Motor neuron (in vitro differentiated cells): ENCODE measurements at regions not wholly inside any gene's neighbourhood (a gene's known extent, or its start where the extent isn't known, plus 50 kb on each side); places are given as distances from the start of the nearest gene placed in this dataset.

Source experiments
- ATAC-seq, 8 experiments: fragments of 200-7000 bp; cut with Tn5 transposase; replicated peaks in 6 of 8; 2 replicates each; pipeline ENCODE4 v1.8.0; 2021; ENCODE audit warnings: mild to moderate bottlenecking in 8 of 8, moderate library complexity in 8 of 8
- H3K27ac ChIP-seq, 2 donors: fragments of 250-450 bp; sonication (Bioruptor Pico); 2 replicates each; pipeline ENCODE4 v1.9.0; 2021; ENCODE audit warnings: antibody characterized with exemption in 2 of 2, mild to moderate bottlenecking in 2 of 2, moderate library complexity in 1 of 2
- H3K4me1 ChIP-seq, 2 donors: fragments of 250-450 bp; sonication (Bioruptor Pico); replicated peaks in 1 of 2; 2 replicates each; pipeline ENCODE4 v1.6.1; 2021; ENCODE audit warnings: antibody characterized with exemption in 2 of 2, mild to moderate bottlenecking in 2 of 2, moderate library complexity in 1 of 2
- H3K4me3 ChIP-seq, 5 donors: fragments of 250-450 bp; sonication (Bioruptor Pico); 2 replicates each; pipeline ENCODE4 v1.9.0; 2021; ENCODE audit warnings: antibody characterized with exemption in 5 of 5, mild to moderate bottlenecking in 5 of 5, moderate library complexity in 4 of 5
- WGBS, 10 experiments: fragments of 450-650 bp; shearing (Covaris generic); methylation state at CpG; one replicate each; pipeline ENCODE4 v1.0.0; 2022; 5-methylcytosine and 5-hydroxymethylcytosine counted together
- in situ Hi-C, 9 experiments: fragments of 400-800 bp; cut with MboI; loops; one replicate each; pipeline ENCODE4 v1.15.0; 2021; ENCODE audit warnings: low sequenced_read_pairs in 9 of 9, low pct_unique_long_range_greater_than_20kb in 2 of 9; ENCODE audit not compliant: unreplicated experiment in 9 of 9

- Histone ChIP-seq H3K27ac (no peak overlapping the region), H3K4me1 (peaks cover 8 to 12% of the 10 kb centered on the region in 2 donors), H3K4me3 (peak overlapping the region in 2 of 5 donors; percentile 85 to 92)
- no peak for ATAC-seq
- in situ Hi-C loops: no loop called here
- 67 to 100% (median 86%) methylated on average over 1 to 4 of the region's 6 CpGs; no CpG with 5 or more reads in 4 of the 10 experiments for WGBS, 10 experiments
These were observed 99.0 kb upstream of the SOD1 start for GRCh38 chr21:31560479-31560878.

- in situ Hi-C loops: no loop called here
- Histone ChIP-seq H3K4me1 (peaks cover 17 to 18% of the 10 kb centered on the region in 2 donors), H3K4me3 (peak overlapping the region; percentile 73 to 92 (median 85)), H3K27ac (peak overlapping the region; percentile 55 to 78)
- ATAC-seq: peak; percentile 79 to 89 (median 84)
- WGBS, 10 experiments: 0 to 7% (median 2%) methylated on average over 2 to 16 of the region's 54 CpGs; no CpG with 5 or more reads in 5 of the 10 experiments
These were observed 99.9 kb upstream of the SOD1 start for GRCh38 chr21:31559368-31560119.

- Histone ChIP-seq H3K4me1 (peaks cover 23 to 24% of the 10 kb centered on the region in 2 donors), H3K27ac (peak overlapping the region; percentile 75 to 78), H3K4me3 (peak overlapping the region; percentile 73 to 92 (median 85))
- in situ Hi-C loops: no loop called here
- whole genome bisulfite sequencing, 10 experiments: 1% methylated on average over 17 of the region's 59 CpGs; no CpG with 5 or more reads in 9 of the 10 experiments
- peak; percentile 85 to 95 (median 88) for ATAC-seq
These were observed 100.5 kb upstream of the SOD1 start for GRCh38 chr21:31558962-31559367.

- ATAC-seq: peak; percentile 13 to 65 (median 58)
These were observed 101.1 kb upstream of the SOD1 start for GRCh38 chr21:31558189-31558961.

GRCh38 chr21:31557421-31558188 is 101.9 kb upstream of the SOD1 start:
- in situ Hi-C loops: no loop called here
- Histone ChIP-seq H3K4me3 (peak overlapping the region; percentile 73 to 92 (median 85)), H3K4me1 (peaks cover 31 to 37% of the 10 kb centered on the region in 2 donors), H3K27ac (peak overlapping the region; percentile 72 to 75)
- ATAC-seq: peak in 5 of 8 experiments; percentile 0 to 15 (median 1)
- 0 to 19% (median 2%) methylated on average over 2 to 9 of the region's 76 CpGs; no CpG with 5 or more reads in 3 of the 10 experiments for WGBS, 10 experiments

More at GRCh38 chr21:31558189-31558961, 101.1 kb upstream of the SOD1 start:
- in situ Hi-C loops: no loop called here
- Histone ChIP-seq H3K4me1 (peaks cover 29 to 30% of the 10 kb centered on the region in 2 donors), H3K27ac (peak overlapping the region; percentile 72 to 75), H3K4me3 (peak overlapping the region; percentile 73 to 92 (median 85))
- 0 to 25% (median 0%) methylated on average over 1 to 14 of the region's 91 CpGs; no CpG with 5 or more reads in 5 of the 10 experiments for WGBS, 10 experiments

- in situ Hi-C loops: no loop called here
- 18 to 83% (median 58%) methylated on average over 3 of the region's 3 CpGs; no CpG with 5 or more reads in 3 of the 10 experiments for WGBS, 10 experiments
- Histone ChIP-seq H3K4me3 (peak overlapping the region; percentile 73 to 92 (median 85)), H3K4me1 (peaks cover 31 to 37% of the 10 kb centered on the region in 2 donors), H3K27ac (no peak overlapping the region)
- no peak for ATAC-seq
These were observed 102.8 kb upstream of the SOD1 start for GRCh38 chr21:31556662-31557061.

GRCh38 chr21:31555741-31556191 is 103.7 kb upstream of the SOD1 start:
- ATAC-seq: no peak
- Histone ChIP-seq H3K4me1 (peaks cover 31 to 37% of the 10 kb centered on the region in 2 donors), H3K4me3 (peak overlapping the region in 3 of 5 donors; percentile 1 to 3 (median 2)), H3K27ac (peak overlapping the region in 1 of 2 donors; percentile 11)
- 1 to 85% (median 39%) methylated on average over 3 to 8 of the region's 9 CpGs; no CpG with 5 or more reads in 3 of the 10 experiments for WGBS, 10 experiments
- in situ Hi-C loops: no loop called here

- Histone ChIP-seq H3K4me1 (peaks cover 31 to 37% of the 10 kb centered on the region in 2 donors), H3K27ac (no peak overlapping the region), H3K4me3 (peak overlapping the region in 2 of 5 donors; percentile 3 to 15)
- WGBS, 10 experiments: 7 to 60% (median 24%) methylated on average over 1 to 7 of the region's 7 CpGs; no CpG with 5 or more reads in 1 of the 10 experiments
- in situ Hi-C loops: no loop called here
- ATAC-seq: no peak
These were observed 104.9 kb upstream of the SOD1 start for GRCh38 chr21:31554511-31555022.

- H3K27ac ChIP-seq: no peak overlapping the region
- in situ Hi-C loops: no loop called here
- 25 to 100% (median 50%) methylated on average over 1 to 2 of the region's 4 CpGs; no CpG with 5 or more reads in 5 of the 10 experiments for WGBS, 10 experiments
- no peak for ATAC-seq
- peaks cover 31 to 37% of the 10 kb centered on the region in 2 donors for H3K4me1 ChIP-seq
- H3K4me3 ChIP-seq: no peak overlapping the region
These were observed 105.6 kb upstream of the SOD1 start for GRCh38 chr21:31553926-31554325.

GRCh38 chr21:31553461-31553860 is 106.0 kb upstream of the SOD1 start:
- H3K4me3 ChIP-seq: no peak overlapping the region
- in situ Hi-C loops: no loop called here
- no peak for ATAC-seq
- H3K27ac ChIP-seq: no peak overlapping the region
- WGBS, 10 experiments: 40 to 86% (median 82%) methylated on average over 1 to 4 of the region's 5 CpGs; no CpG with 5 or more reads in 5 of the 10 experiments
- H3K4me1 ChIP-seq: peaks cover 31 to 37% of the 10 kb centered on the region in 2 donors

- 0 to 96% (median 80%) methylated on average over 1 to 3 of the region's 3 CpGs; no CpG with 5 or more reads in 3 of the 10 experiments for WGBS, 10 experiments
- Histone ChIP-seq H3K4me3 (no peak overlapping the region), H3K27ac (no peak overlapping the region), H3K4me1 (peaks cover 31 to 37% of the 10 kb centered on the region in 2 donors)
- ATAC-seq: no peak
- in situ Hi-C loops: no loop called here
These were observed 106.7 kb upstream of the SOD1 start for GRCh38 chr21:31552826-31553225.

- no peak overlapping the region for H3K4me3 ChIP-seq
- no peak overlapping the region for H3K27ac ChIP-seq
- peaks cover 24 to 37% of the 10 kb centered on the region in 2 donors for H3K4me1 ChIP-seq
- in situ Hi-C loops: no loop called here
- 58 to 100% (median 92%) methylated on average over 1 to 7 of the region's 7 CpGs for WGBS, 10 experiments
- no peak for ATAC-seq
These were observed 109.4 kb upstream of the SOD1 start for GRCh38 chr21:31550070-31550469.
